Skeletal muscle satellite cell (primary cell): ENCODE measurements at regions not wholly inside any gene's neighbourhood (a gene's known extent, or its start where the extent isn't known, plus 50 kb on each side); places are given as distances from the start of the nearest gene placed in this dataset.

Experiments used
- H3K27me3 ChIP-seq: 2 replicates; pipeline ENCODE4 v1.7.0; 2013; ENCODE audit warnings: low read length; ENCODE audit not compliant: control insufficient read depth, insufficient read depth
- H3K36me3 ChIP-seq: 2 replicates; pipeline ENCODE4 v1.7.0; 2013; ENCODE audit warnings: mild to moderate bottlenecking, control low read depth, low read length; ENCODE audit not compliant: insufficient read depth
- H3K4me1 ChIP-seq: 2 replicates; pipeline ENCODE4 v1.7.0; 2013; ENCODE audit warnings: low read length; ENCODE audit not compliant: control insufficient read depth, insufficient read depth
- H3K4me2 ChIP-seq: 2 replicates; pipeline ENCODE4 v1.7.0; 2013; ENCODE audit warnings: mild to moderate bottlenecking, low read length
- H3K4me3 ChIP-seq: 2 replicates; pipeline ENCODE4 v1.7.0; 2013; ENCODE audit warnings: low read length
- H3K9ac ChIP-seq: 2 replicates; pipeline ENCODE4 v1.7.0; 2013; ENCODE audit warnings: mild to moderate bottlenecking, low read depth, low read length, moderate library complexity
- H3K9me3 ChIP-seq: replicated peaks from 2 replicates; pipeline ENCODE4 v1.7.0; 2013; ENCODE audit warnings: mild to moderate bottlenecking, control low read depth, low read length

- Histone ChIP-seq H3K4me1 (no peaks in the 10 kb centered on the region), H3K9ac (no peak overlapping the region), H3K4me2 (no peak overlapping the region), H3K36me3 (no peaks in the 10 kb centered on the region), H3K27me3 (peaks cover 6% of the 10 kb centered on the region), H3K9me3 (peaks cover 3% of the 10 kb centered on the region), H3K4me3 (no peak overlapping the region)
Observed at GRCh38 chr17:33753452-33753851, 460.4 kb upstream of the ASIC2 start.

DNA sequence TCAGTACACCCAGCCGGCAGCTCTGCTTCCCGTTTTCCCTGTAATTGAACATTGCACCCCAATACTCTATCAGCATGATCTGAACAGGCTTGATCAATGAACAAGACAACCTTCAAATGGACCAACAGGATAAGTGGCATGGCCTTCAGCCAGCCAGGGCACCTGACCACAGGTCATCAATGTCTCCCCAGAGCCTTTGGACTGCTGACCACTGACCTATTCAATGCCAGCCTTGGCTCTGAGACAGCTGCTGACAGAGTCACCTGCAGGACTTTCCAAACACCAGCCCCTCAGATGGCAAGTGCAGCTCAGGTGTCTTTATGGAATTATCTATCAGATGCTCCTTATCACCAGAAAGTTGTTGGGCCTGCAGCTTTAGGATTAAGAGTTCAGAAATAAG, 462.9 kb upstream of the ASIC2 start:
- no peaks in the 10 kb centered on the region for H3K36me3 ChIP-seq
- no peak overlapping the region for H3K9ac ChIP-seq
- no peak overlapping the region for H3K4me2 ChIP-seq
- no peak overlapping the region for H3K4me3 ChIP-seq
- peaks cover 3% of the 10 kb centered on the region for H3K9me3 ChIP-seq
- H3K4me1 ChIP-seq = no peaks in the 10 kb centered on the region
- peaks cover 6% of the 10 kb centered on the region for H3K27me3 ChIP-seq

GRCh38 chr17:33765871-33766270, 472.8 kb upstream of the ASIC2 start:
- H3K4me3 ChIP-seq = no peak overlapping the region

DNA sequence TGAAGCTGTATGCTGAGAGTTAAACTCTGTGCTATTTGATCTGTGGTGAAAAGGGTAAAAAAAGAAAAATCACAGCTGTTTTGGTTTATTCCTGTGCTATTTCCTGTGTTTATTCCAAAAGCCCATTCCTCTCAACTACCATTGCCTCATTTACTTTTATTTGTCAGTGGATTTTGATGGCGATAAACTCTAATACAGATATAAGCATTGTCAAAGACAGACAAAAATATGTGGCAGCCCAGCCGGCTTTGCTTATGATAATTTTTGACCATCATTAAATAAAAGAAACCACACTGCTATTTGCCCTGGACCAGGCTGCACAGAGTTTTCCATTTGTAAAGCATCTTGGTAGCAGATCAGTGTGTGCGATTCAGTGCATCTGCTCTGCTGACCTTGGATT, 473.6 kb upstream of the ASIC2 start:
- Histone ChIP-seq H3K27me3 (no peaks in the 10 kb centered on the region), H3K4me2 (no peak overlapping the region), H3K4me1 (no peaks in the 10 kb centered on the region), H3K36me3 (no peaks in the 10 kb centered on the region), H3K9me3 (no peaks in the 10 kb centered on the region), H3K4me3 (no peak overlapping the region), H3K9ac (no peak overlapping the region)

More at GRCh38 chr17:33765871-33766270, 472.8 kb upstream of the ASIC2 start:
- H3K9ac ChIP-seq = no peak overlapping the region
- H3K4me1 ChIP-seq = no peaks in the 10 kb centered on the region
- H3K9me3 ChIP-seq = no peaks in the 10 kb centered on the region
- H3K27me3 ChIP-seq = no peaks in the 10 kb centered on the region
- H3K4me2 ChIP-seq = no peak overlapping the region
- H3K36me3 ChIP-seq = no peaks in the 10 kb centered on the region

DNA sequence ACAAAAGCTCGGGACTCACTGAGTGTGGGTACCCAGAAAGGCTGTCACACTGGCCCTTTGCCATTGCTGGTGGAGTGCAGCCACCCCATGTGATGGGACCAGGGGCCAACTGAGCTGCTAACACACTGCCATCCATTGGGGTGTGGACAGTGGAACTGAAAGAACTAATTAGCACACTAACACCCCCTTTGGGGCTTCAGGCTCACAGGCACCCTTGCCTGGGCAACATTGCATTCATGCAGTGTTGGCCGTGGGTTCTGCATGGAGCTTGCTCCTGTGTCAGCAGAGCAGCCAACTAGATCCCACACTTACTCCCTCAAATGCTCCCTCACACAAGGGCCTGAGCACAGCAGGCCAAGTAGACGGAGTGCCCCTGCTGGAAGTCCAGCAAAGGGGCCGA, 476.0 kb upstream of the ASIC2 start:
- Histone ChIP-seq H3K36me3 (no peaks in the 10 kb centered on the region), H3K9me3 (no peaks in the 10 kb centered on the region), H3K4me1 (no peaks in the 10 kb centered on the region), H3K9ac (no peak overlapping the region), H3K27me3 (no peaks in the 10 kb centered on the region), H3K4me3 (no peak overlapping the region), H3K4me2 (no peak overlapping the region)

DNA sequence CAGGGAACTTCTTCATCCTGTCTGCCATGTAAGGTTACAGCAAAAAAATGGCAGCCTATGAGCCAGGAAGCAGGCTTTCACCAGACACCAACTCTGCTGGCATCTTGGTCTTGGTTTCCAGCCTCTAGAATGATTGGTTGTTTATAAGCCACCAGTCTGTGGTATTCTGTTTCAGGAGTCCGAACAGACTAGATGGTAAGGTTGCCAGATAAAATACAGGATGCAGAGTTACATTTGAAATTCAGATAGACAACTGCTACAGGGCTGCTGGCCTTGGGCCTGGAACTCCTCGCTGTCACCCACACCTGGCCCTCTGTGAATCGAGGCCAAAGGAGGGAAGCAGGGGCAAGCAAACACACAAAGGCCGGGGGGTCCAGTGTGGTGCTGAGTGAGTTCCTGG, 478.8 kb upstream of the CCL2 start:
- Histone ChIP-seq H3K36me3 (no peaks in the 10 kb centered on the region), H3K9me3 (no peaks in the 10 kb centered on the region), H3K4me2 (no peak overlapping the region), H3K4me1 (no peaks in the 10 kb centered on the region), H3K9ac (no peak overlapping the region), H3K4me3 (no peak overlapping the region), H3K27me3 (no peaks in the 10 kb centered on the region)

GRCh38 chr17:33776903-33777302, 478.2 kb upstream of the CCL2 start:
- H3K9me3 ChIP-seq = no peaks in the 10 kb centered on the region
- no peaks in the 10 kb centered on the region for H3K27me3 ChIP-seq
- H3K9ac ChIP-seq = no peak overlapping the region
- no peak overlapping the region for H3K4me2 ChIP-seq
- no peaks in the 10 kb centered on the region for H3K4me1 ChIP-seq
- no peak overlapping the region for H3K4me3 ChIP-seq
- no peaks in the 10 kb centered on the region for H3K36me3 ChIP-seq

- no peak overlapping the region for H3K4me3 ChIP-seq
- no peaks in the 10 kb centered on the region for H3K36me3 ChIP-seq
- no peaks in the 10 kb centered on the region for H3K4me1 ChIP-seq
- no peak overlapping the region for H3K4me2 ChIP-seq
- no peaks in the 10 kb centered on the region for H3K27me3 ChIP-seq
- H3K9me3 ChIP-seq = no peaks in the 10 kb centered on the region
- no peak overlapping the region for H3K9ac ChIP-seq
Observed at GRCh38 chr17:33777674-33778073, 477.4 kb upstream of the CCL2 start.

DNA sequence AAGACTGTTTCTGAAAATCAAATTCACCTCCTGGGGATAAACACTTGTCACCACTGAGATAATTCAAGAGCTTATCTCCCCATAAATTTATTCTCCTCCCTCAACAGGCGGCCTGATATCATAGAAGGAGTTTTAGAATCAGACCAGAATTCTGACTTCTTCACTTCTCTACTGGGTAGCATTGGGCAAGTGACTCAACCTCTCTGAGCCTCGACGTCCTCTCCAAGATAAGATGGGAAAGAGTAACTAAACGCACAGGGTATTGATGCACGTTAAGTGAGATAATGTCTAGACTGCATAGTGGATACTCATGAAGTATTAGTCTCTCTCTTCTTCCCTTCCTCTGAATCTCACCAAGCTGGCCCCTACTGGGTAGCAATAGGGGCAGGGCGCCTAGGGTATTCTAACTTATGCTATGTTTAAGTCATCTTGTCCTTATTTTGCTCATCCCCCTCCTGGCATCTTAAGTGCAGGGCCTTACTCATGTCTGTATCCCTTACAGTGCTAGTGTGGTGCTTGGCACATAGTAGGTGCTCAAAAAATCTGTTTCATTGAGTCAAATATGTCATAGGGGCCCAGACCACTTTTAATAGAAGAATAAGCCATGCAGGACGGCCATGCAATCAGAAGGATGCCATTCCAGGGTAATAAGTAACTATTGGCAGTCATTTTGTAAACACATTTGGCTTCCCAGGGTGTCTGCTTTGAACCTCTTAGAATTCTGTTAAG, 476.4 kb upstream of the CCL2 start:
- H3K4me2 ChIP-seq = no peak overlapping the region
- H3K4me1 ChIP-seq = no peaks in the 10 kb centered on the region
- H3K9ac ChIP-seq = no peak overlapping the region
- no peaks in the 10 kb centered on the region for H3K36me3 ChIP-seq
- H3K27me3 ChIP-seq = no peaks in the 10 kb centered on the region
- no peak overlapping the region for H3K4me3 ChIP-seq
- H3K9me3 ChIP-seq = no peaks in the 10 kb centered on the region

DNA sequence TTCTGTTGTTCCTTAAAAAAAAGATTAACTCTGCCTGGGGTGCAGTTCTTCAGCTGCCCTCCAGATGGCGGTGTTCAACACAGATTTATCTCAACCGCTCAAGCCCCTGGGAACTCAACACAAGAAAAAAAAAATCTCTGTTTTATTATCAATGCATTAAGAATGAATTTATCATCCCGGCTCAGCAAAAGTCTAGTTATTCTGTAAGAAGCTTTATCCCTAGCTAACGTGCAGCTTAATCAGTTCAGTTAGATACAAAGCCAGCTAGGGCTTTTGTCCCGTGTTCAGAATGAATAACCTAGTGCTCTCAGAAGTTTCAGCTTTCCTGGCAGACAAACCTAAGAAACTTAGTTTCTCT, 475.9 kb upstream of the CCL2 start:
- no peaks in the 10 kb centered on the region for H3K9me3 ChIP-seq
- H3K4me1 ChIP-seq = no peaks in the 10 kb centered on the region
- H3K36me3 ChIP-seq = no peaks in the 10 kb centered on the region
- H3K27me3 ChIP-seq = no peaks in the 10 kb centered on the region
- H3K9ac ChIP-seq = no peak overlapping the region
- no peak overlapping the region for H3K4me2 ChIP-seq
- H3K4me3 ChIP-seq = no peak overlapping the region

GRCh38 chr17:33785281-33785680, 469.8 kb upstream of the CCL2 start:
- H3K9ac ChIP-seq = no peak overlapping the region
- no peaks in the 10 kb centered on the region for H3K9me3 ChIP-seq
- H3K4me1 ChIP-seq = no peaks in the 10 kb centered on the region
- no peaks in the 10 kb centered on the region for H3K27me3 ChIP-seq
- H3K4me2 ChIP-seq = no peak overlapping the region
- H3K36me3 ChIP-seq = no peaks in the 10 kb centered on the region
- H3K4me3 ChIP-seq = no peak overlapping the region

- Histone ChIP-seq H3K27me3 (no peaks in the 10 kb centered on the region), H3K9ac (no peak overlapping the region), H3K4me1 (no peaks in the 10 kb centered on the region), H3K4me3 (no peak overlapping the region), H3K9me3 (no peaks in the 10 kb centered on the region), H3K4me2 (no peak overlapping the region), H3K36me3 (no peaks in the 10 kb centered on the region)
Observed at GRCh38 chr17:33786478-33786877, 468.6 kb upstream of the CCL2 start.
